RWPE2 (cell line): ENCODE measurements at regions not wholly inside any gene's neighbourhood (a gene's known extent, or its start where the extent isn't known, plus 50 kb on each side); places are given as distances from the start of the nearest gene placed in this dataset.

Experiments used
- ATAC-seq: fragments of 200-7000 bp; cut with Tn5 transposase; 3 replicates; pipeline ENCODE4 v1.9.1; 2021; ENCODE audit warnings: low read depth
- DNase-seq: peaks from one replicate; pipeline ENCODE4 v3.0.0-alpha.2; 2020; ENCODE audit warnings: low spot score
- H3K27ac ChIP-seq: fragments of 450-650 bp; 2 replicates; pipeline ENCODE4 v1.5.1; 2017; ENCODE audit warnings: mild to moderate bottlenecking; ENCODE audit not compliant: poor library complexity, severe bottlenecking
- H3K27me3 ChIP-seq: fragments of 250-450 bp; sonication (Bioruptor Pico); 2 replicates; pipeline ENCODE4 v1.5.1; 2021; ENCODE audit warnings: mild to moderate bottlenecking, moderate library complexity; ENCODE audit not compliant: insufficient read depth, poor library complexity, severe bottlenecking
- H3K36me3 ChIP-seq: fragments of 250-450 bp; sonication (Bioruptor Pico); 2 replicates; pipeline ENCODE4 v1.5.1; 2020; ENCODE audit warnings: low read depth, mild to moderate bottlenecking, moderate library complexity
- H3K4me1 ChIP-seq: fragments of 250-450 bp; sonication (Bioruptor Pico); 2 replicates; pipeline ENCODE4 v1.5.1; 2021; ENCODE audit warnings: mild to moderate bottlenecking, moderate library complexity; ENCODE audit not compliant: insufficient read depth, poor library complexity, severe bottlenecking
- H3K4me3 ChIP-seq: fragments of 250-450 bp; sonication (Bioruptor Pico); 2 replicates; pipeline ENCODE4 v1.5.1; 2021; ENCODE audit warnings: mild to moderate bottlenecking, moderate library complexity; ENCODE audit not compliant: severe bottlenecking
- H3K9me3 ChIP-seq: fragments of 250-450 bp; sonication (Bioruptor Pico); 2 replicates; pipeline ENCODE4 v1.5.1; 2021; ENCODE audit warnings: mild to moderate bottlenecking, moderate library complexity; ENCODE audit not compliant: severe bottlenecking
- TF ChIP-seq, protein P1 (sequence below): fragments of 450-650 bp; IDR thresholded peaks from one replicate; pipeline ENCODE4 v1.5.1; 2017; ENCODE audit warnings: mild to moderate bottlenecking, moderate library complexity; ENCODE audit not compliant: poor library complexity, severe bottlenecking

DNA sequence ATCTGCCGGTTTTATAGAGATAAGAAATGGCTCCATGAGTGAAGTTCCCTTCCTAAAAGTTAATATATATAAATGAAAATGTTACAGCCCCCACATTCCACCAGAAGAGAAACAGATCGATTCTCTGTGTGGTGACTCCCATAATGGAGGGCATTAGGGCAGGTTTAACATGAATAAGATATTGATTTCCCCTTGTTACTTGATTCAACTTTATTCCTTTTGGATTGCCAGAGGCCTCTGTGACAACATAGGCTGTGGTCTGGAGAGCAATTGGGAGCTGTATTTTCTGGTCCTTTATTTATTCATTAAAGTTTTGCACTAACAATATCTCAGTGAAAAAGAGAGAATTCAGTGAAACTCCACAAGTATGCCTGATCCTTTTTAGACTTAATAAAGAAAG is 125.2 kb upstream of the CCDC196 start:
- TF ChIP-seq, protein P1, sequence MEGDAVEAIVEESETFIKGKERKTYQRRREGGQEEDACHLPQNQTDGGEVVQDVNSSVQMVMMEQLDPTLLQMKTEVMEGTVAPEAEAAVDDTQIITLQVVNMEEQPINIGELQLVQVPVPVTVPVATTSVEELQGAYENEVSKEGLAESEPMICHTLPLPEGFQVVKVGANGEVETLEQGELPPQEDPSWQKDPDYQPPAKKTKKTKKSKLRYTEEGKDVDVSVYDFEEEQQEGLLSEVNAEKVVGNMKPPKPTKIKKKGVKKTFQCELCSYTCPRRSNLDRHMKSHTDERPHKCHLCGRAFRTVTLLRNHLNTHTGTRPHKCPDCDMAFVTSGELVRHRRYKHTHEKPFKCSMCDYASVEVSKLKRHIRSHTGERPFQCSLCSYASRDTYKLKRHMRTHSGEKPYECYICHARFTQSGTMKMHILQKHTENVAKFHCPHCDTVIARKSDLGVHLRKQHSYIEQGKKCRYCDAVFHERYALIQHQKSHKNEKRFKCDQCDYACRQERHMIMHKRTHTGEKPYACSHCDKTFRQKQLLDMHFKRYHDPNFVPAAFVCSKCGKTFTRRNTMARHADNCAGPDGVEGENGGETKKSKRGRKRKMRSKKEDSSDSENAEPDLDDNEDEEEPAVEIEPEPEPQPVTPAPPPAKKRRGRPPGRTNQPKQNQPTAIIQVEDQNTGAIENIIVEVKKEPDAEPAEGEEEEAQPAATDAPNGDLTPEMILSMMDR: no peak
- no peaks in the 10 kb centered on the region for H3K36me3 ChIP-seq
- DNase-seq (no peak), ATAC-seq (no peak)
- H3K4me1 ChIP-seq: no peaks in the 10 kb centered on the region
- H3K4me3 ChIP-seq: no peak overlapping the region
- no peak overlapping the region for H3K27ac ChIP-seq
- no peaks in the 10 kb centered on the region for H3K9me3 ChIP-seq
- H3K27me3 ChIP-seq: no peaks in the 10 kb centered on the region

DNA sequence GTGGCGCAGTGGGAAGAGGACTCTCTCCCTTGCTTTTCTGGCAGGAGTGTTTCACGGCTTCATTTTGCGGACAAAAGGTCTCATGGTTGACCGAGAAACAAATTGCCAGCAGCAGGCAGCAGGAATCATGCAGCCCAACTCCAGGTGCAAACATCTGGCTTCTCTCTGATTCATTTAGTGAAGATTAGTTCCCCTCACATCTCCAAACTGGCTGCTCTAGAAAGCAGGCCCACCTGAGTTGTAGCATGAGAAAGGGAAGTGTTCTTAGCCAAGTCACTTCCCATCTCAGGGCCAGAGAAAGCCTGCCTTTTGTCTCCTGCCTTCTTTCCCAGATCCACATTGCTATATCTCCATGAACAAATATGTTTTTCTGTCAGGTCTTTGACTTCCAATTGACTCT is 120.8 kb upstream of the CCDC196 start:
- no peaks in the 10 kb centered on the region for H3K27me3 ChIP-seq
- DNase-seq: no peak
- TF ChIP-seq, protein P1: no peak
- ATAC-seq: no peak
- no peak overlapping the region for H3K4me3 ChIP-seq
- no peaks in the 10 kb centered on the region for H3K9me3 ChIP-seq
- H3K4me1 ChIP-seq: no peaks in the 10 kb centered on the region
- no peaks in the 10 kb centered on the region for H3K36me3 ChIP-seq
- H3K27ac ChIP-seq: no peak overlapping the region

DNA sequence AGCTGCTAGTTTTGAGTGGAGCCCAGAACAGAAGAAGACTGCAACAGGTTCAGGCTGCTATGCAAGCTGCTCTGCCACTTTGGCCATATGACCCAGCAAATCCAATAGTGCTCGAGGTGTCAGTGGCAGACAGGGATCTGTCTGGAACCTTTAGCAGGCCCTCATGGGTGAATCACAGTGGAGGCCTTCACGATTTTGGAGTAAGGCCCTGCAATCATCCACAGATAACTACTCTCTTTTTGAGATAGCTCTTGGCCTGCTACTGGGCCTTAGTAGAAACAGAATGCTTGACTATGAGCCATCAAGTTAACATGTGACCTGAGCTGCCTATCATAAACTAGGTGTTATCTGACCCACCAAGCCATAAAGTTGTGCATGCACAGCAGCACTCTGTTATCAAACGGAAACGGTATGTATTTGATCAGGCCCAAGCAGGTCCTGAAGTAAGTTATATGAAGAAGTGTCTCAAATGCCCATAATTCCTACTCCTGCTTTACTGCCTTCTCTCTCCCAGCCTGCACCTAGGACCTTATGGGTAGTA is 116.9 kb upstream of the CCDC196 start:
- Histone ChIP-seq H3K4me3 (no peak overlapping the region), H3K27me3 (no peaks in the 10 kb centered on the region), H3K27ac (no peak overlapping the region), H3K4me1 (no peaks in the 10 kb centered on the region), H3K36me3 (no peaks in the 10 kb centered on the region), H3K9me3 (no peaks in the 10 kb centered on the region)
- TF ChIP-seq, protein P1: no peak
- DNase-seq: no peak
- no peak for ATAC-seq

DNA sequence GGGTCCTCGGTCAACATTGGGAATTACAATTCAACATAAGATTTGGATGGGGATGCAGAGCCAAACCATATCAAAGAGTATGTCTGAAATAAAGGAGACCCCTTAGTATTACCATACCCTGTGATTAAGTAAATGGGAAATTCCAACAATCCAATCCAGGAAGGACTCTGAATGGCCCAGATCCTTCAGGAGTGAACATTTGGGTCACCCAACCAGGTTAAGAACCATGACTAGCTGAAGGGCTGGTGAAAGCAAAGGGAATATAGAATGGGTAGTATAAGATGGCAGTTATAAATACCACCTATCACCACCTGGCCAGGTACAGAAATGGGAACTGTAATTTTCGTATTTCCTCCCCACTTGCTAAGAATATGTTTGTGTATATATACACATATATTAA is 114.4 kb upstream of the CCDC196 start:
- no peaks in the 10 kb centered on the region for H3K27me3 ChIP-seq
- TF ChIP-seq, protein P1: no peak
- DNase-seq (no peak), ATAC-seq (no peak)
- no peak overlapping the region for H3K27ac ChIP-seq
- no peaks in the 10 kb centered on the region for H3K36me3 ChIP-seq
- H3K9me3 ChIP-seq: no peaks in the 10 kb centered on the region
- no peak overlapping the region for H3K4me3 ChIP-seq
- H3K4me1 ChIP-seq: no peaks in the 10 kb centered on the region

DNA sequence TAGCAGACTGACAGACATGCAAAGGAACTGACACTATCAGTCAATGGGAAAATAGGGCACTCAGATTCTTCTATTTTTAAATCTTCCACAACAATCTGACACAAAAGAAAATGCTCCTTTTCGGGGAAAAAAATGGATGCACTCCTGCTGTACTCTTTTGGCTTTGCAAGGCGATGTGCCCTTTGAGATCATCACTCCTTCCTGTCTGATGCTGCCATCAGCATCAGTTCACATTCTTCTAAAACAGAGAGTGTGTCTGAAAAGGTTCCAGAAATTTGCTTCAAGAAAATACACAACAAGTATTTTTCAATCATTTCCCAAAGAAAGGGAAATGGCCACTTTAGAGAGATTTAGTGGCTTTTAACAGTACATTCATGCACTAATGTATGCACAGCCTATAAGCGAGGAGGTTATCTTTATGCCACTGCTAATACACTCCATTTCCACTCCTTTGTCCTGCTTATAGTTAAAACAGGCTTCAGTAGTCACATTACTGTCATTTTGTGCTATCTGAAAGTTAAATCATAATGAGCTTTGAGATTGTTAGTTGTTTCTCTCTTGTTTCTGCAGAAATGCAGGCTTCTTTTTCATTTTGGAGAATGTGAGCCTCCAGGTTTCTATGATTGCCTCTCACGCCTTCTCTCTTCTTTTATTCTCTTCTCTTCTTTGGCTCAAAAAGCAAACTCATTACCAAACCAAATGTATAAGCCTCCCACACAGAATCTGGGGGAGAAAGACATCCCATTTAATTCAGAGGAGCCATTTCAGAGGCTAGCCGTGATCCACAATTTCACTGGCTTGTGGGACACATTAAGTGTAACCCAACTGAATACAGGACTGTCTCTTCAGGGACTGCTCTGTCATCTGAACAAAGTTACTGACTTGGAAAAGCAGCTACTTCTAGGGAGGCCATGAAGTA is 110.9 kb upstream of the CCDC196 start:
- Histone ChIP-seq H3K9me3 (no peaks in the 10 kb centered on the region), H3K4me1 (peaks cover 18% of the 10 kb centered on the region), H3K36me3 (no peaks in the 10 kb centered on the region), H3K27ac (no peak overlapping the region), H3K27me3 (no peaks in the 10 kb centered on the region), H3K4me3 (no peak overlapping the region)
- ATAC-seq: no peak
- no peak for DNase-seq
- TF ChIP-seq, protein P1: no peak
